ENCODE measurements at regions not wholly inside any gene's neighbourhood (a gene's known extent, or its start where the extent isn't known, plus 50 kb on each side); places are given as distances from the start of the nearest gene placed in this dataset.

DNA sequence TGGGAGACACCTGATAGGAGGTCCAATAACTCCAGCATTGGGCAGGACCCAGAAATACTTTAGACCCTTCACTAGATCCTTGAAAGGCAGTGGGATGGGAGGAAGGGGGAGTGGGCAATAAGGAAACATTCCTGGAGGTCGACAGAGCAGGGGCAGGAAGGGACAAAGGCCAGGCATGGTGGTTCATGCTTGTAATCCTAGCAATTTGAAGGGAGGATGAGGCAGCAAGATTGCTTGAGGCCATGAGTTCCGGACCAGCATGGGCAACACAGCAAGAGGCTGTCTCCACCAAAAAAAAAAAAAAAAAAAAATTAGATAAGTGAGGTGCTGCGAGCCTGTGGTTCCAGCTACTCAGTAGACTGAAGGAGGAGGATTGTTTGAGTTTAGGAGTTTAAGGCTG, 134.9 kb downstream of the JCAD start:
- no peak for DNase-seq

DNA sequence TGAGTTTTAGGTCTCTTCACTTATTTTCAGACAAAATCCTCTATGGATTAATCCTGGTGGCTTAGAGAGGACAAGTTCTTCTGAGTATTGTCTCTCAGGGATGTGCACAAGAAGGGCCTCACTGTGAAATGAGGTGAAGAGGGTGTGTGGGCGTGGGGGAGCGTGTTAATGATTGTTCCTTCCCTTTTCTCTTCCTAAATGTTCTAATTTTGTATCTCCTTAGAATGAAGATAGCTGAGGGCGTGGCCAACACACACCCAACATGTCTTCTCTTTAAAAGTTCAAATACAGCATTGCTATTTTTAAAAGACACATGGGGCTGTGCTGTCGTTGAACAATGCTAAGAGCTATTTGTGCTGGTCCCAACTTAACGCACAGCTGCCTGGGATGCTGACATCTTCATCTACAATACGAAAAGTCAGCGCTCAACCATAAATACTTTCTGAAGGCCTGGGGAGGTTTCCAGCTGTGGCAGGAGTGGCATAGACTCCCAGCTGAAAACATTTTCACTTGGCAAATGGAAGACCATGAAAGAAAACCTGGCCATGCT, 135.9 kb downstream of the JCAD start:
- no peak for DNase-seq

- no peak for DNase-seq
Measured at GRCh38 chr10:29922892-29923291, 136.5 kb downstream of the JCAD start.

- no peak for DNase-seq
Measured at GRCh38 chr10:29922226-29922625, 137.2 kb downstream of the JCAD start.

DNA sequence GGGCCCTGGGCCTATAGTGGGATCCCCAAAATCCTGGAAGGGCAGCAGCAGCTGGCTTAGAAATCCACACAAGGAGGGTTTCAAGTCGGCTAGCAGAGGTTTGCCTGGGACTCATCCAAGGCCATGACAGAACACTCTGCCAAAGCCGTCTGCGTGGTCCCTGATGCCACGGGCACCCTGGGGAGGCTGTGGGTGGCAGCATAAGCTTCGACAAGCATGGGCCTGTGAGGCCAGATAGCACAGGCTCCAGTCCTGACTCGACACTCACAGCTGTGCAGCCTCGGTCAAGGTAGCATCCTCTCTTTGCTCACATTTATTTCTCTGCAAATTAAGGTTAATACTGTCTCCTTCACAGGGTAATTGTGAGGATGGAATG, 138.3 kb downstream of the JCAD start:
- DNase-seq = no peak

- DNase-seq = no peak
Measured at GRCh38 chr10:29920408-29921070, 138.8 kb downstream of the JCAD start.

GRCh38 chr10:29918623-29919400, 140.6 kb downstream of the JCAD start:
- no peak for DNase-seq

DNA sequence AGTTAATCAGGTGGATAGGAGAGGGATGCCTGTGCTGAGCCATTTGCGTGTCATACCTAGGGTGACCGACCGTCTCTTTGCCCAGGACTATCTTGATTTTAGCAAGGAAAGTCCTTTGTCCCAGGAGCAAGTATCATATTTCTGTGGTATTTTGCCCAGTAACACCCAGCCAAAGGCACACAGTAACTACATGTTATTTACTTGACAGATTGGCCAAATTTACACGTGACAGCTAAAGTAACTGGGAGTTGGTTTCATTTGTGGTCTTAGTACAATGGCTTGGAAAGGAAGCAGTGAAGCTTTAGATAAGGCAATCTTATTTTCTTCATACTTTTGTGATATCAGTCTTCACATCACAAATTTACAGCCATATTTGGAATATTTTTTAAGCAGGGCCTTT, 142.1 kb downstream of the JCAD start:
- no peak for DNase-seq

- no peak for DNase-seq
Measured at GRCh38 chr10:29916669-29917068, 142.7 kb downstream of the JCAD start.

DNA sequence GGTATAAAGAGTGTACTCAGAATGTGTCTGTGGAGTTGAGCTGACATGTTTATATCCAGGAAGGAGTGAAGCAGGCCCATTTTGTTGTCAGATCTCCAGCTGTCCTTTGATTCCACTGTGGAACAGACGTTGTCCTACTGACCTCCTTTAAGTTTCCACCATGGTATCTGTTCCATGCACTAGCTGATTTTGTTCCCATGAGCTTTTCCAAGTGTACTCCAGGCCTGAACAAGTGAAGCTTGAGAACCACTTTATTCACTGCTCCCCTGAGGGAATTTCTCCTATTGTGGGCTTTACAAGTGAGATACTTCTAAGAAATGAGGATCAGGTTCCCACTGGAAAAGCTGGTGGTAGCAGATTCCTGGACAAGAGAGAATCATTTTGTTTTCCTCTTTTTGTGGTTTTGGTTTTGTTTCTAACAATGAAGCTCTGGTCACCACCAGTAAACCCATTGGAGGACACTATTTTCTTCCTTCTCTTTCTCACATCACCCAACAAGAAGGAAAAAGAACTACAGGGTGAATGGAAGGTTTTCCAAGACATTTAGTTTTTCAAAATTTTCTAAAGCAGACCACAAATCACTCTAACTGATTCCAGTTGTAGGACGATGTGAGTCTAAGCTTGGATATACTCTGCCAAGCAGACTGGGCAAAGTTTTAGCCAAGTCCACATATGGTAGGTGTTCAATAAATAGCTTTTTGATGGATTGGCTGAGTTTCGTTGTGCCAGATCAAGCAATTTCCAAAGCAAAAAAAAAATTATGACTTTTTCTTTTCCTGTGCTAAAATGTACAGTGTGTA, 144.2 kb downstream of the JCAD start:
- DNase-seq = no peak

GRCh38 chr10:29908962-29909361, 150.4 kb downstream of the JCAD start:
- no peak for DNase-seq

DNA sequence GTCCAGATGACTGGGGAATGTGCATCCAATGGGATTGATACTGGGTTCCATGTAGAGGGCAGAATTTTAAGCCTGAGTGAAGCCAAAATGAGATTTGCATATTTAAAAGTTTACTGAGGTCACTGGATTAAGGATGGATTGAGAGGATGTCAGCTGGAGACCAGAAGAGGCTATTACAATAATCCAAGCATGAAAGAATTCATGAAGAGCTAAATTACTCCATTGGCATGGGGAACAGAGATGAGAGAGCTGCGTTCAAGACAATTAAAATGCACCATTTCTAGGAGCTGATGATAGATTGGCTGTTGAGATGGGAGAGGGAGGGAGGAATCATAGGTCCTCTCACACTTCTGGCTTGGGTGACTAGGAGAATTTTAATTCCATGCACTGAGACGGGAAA, 158.5 kb downstream of the JCAD start:
- no peak for DNase-seq

- no peak for DNase-seq
Measured at GRCh38 chr10:29897999-29898716, 161.2 kb downstream of the JCAD start.

- no peak for DNase-seq
Measured at GRCh38 chr10:29897430-29897829, 162.0 kb downstream of the JCAD start.

DNA sequence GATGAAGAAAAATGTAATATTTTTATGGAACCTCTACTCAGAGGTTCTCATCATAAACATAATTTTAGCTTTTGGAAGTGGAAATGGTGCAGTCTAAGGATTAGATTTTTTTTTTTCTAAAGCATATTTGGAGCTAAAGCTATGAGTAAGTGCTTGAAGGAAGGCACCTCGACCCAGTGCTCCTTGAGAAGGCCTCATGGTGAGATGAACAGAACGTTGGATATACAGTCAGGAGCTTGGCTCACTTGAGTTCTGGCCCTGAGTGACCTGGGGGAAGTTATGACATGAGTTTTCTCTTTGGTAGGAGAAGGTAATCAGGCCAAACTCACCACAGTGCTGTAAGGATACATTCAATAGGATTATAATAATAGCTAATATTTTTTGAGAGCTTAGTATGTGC, 163.3 kb downstream of the JCAD start:
- DNase-seq = no peak

DNA sequence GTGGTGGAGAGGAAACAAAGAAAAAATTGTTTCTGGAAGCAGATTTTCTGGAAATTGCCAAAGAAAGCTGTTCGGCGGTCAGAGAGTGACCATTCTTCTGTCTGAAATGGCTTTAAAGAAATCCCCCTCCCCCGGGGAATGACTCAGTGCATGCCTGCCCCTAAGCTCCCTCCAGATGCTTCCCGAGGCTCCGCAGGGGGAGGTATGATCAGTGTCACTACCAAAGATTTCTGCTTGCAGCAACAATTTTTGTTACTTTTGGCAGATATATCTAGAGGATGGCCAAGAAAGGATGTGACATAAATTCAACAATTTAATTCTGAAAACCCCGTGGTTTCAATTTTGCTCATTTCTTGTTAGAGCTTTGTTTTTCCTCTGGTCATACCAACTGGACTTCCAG, 163.9 kb downstream of the JCAD start:
- DNase-seq = no peak

DNA sequence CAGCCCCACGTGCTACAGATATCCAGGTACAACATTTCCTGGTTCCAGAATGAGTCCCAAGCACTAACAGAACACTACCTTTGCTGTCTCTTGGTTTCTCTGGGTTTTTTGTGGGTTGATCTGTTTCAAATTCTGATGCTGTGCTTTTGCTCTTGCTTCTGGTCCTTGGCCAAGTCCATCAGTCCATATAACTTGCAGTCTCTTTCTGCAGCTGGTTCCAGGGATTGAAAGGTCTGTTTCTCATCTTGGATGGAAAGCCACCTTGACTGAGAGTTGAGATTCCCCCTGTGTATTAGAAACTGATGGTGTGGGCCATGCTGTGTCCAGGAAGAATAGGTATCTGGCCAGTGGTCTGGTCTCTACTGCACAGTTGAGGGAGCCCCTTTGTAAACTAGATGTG, 171.1 kb downstream of the JCAD start:
- DNase-seq = no peak

GRCh38 chr10:29886299-29886698, 173.1 kb downstream of the JCAD start:
- no peak for DNase-seq

DNA sequence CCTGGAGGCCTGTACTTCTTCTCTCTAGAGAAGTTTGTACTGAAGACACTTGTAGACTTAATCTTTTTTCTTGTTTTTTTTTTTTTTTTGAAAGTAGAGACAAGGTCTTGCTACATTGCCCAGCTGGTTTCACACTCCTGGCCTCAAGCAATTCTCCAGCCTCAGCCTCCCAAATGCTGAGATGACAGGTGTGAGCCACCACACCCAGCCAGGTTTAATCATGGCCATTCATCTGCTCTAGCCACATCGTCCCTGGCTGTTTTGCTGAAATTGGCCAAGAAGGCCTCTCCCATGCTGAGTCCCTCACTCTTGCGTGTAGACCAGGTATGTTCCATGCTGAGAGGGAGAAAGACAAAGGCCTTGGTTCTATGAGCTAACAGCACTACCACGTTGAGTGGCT, 176.2 kb downstream of the JCAD start:
- no peak for DNase-seq

DNA sequence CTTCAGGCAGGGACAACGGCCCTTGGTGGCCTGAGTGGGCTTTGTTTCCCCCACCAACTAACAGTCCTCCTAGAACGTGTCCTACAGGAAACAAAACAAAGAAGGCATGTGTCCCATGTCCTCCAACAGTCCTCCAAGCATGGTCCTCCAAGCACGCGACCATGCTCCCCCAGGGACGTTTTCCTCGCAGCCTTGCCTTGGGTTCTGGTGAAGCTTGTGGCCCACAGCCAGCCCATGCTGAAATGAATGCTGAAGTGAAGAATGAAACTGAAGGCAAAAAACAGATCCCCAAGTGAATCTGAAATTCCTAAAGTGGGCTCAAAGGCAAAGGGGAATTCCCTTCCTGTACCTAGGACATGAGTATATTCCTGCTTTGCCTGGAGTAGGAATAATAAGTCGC, 176.6 kb downstream of the JCAD start:
- DNase-seq = no peak

- DNase-seq = no peak
Measured at GRCh38 chr10:29881811-29882210, 177.6 kb downstream of the JCAD start.

GRCh38 chr10:29881336-29881771, 178.0 kb downstream of the JCAD start:
- no peak for DNase-seq

DNA sequence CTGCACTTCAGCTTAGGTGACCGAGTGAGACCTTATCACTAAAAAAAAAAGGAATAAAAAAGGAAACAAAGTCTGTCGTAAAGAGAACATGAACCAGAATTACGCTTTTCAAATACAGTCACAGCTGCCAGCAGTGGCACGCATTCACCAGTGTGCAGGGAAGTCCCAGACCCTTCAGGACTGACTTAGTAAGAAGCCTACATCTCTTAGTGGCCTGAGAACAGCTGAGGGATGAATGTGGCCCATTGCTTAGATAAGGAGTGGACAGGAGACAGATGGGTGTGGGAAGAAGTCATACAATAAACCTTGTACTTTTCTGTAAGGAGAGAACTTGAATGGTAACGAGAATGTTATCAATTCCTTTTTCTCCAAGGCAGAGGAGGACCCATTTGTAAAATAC, 178.5 kb downstream of the JCAD start:
- DNase-seq = no peak

Data from DMS79 treated with DMSO at 0.1 percent for 48 hours (cell line).